NCI-H1105 treated with DMSO at 0.1 percent for 48 hours (cell line): ENCODE measurements at regions not wholly inside any gene's neighbourhood (a gene's known extent, or its start where the extent isn't known, plus 50 kb on each side); places are given as distances from the start of the nearest gene placed in this dataset.

Experiments used
- DNase-seq: peaks from one replicate; lab custom pipeline; 2025; lab: John Stamatoyannopoulos, UW

GRCh38 chr2:19100570-19100969, 257.9 kb downstream of the OSR1 start:
- no peak for DNase-seq

- DNase-seq, result no peak
Observed at GRCh38 chr2:19099181-19099580, 259.2 kb downstream of the OSR1 start.

DNA sequence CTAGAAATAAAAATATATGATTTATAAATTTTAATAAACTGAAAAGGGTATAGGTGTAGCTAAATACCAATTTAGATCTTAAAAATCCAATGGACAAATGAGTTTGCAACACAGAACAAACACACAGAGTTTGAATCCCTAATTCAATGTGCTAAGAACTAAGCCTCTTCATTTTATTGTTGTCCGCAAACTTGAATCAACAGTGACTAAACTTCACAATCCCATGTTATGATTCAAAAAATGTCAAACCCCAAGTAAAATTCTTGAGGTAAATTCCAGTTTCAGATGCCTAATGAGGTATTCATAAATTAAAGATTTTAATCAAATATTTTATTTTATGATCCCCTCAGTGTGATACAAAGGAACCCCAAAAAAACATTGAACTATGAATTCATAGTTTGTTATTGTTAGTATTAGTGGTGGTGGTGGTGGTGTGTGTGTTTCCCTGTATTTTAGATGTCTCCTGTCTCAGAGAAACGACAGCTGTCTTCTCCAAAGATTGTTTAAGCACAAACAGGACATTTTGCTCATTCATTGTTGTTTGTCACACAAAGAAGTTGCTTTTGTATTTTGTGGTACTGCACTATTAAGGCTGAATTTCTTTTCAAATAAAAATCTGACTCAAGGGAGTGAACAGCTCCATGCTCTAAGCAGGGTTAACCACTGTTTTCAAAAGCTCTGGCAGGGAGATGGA, 259.8 kb downstream of the OSR1 start:
- DNase-seq, result no peak

- DNase-seq, result peak; percentile 5
Observed at GRCh38 chr2:19089476-19089875, 268.9 kb downstream of the OSR1 start.

- no peak for DNase-seq
Observed at GRCh38 chr2:19086231-19086651, 272.2 kb downstream of the OSR1 start.

- DNase-seq, result no peak
Observed at GRCh38 chr2:19078709-19079108, 279.7 kb downstream of the OSR1 start.

GRCh38 chr2:19073522-19073921, 284.9 kb downstream of the OSR1 start:
- no peak for DNase-seq

- no peak for DNase-seq
Observed at GRCh38 chr2:19072161-19072560, 286.3 kb downstream of the OSR1 start.

- no peak for DNase-seq
Observed at GRCh38 chr2:19070886-19071285, 287.5 kb downstream of the OSR1 start.

GRCh38 chr2:19068206-19068605, 290.2 kb downstream of the OSR1 start:
- DNase-seq, result no peak

DNA sequence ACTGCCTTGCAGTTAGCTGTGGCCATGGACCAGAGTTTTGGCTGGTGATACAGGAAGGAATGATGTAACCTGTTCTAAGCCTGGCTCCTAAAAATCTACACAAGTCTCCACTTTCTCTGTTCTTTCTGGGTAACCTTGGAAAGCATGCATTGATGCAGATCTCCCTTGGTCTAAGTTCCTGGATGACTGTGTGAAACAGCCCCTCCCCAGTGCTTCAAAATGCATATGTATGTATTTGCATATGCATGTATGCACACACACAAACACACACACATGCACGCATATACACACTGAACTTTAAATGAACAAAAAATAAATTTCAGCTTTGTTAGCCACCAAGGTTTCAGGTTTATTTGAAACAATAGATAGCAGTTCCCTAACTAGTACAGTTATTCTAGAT, 296.1 kb downstream of the OSR1 start:
- no peak for DNase-seq

GRCh38 chr2:19059076-19059475, 299.3 kb downstream of the OSR1 start:
- DNase-seq, result no peak

DNA sequence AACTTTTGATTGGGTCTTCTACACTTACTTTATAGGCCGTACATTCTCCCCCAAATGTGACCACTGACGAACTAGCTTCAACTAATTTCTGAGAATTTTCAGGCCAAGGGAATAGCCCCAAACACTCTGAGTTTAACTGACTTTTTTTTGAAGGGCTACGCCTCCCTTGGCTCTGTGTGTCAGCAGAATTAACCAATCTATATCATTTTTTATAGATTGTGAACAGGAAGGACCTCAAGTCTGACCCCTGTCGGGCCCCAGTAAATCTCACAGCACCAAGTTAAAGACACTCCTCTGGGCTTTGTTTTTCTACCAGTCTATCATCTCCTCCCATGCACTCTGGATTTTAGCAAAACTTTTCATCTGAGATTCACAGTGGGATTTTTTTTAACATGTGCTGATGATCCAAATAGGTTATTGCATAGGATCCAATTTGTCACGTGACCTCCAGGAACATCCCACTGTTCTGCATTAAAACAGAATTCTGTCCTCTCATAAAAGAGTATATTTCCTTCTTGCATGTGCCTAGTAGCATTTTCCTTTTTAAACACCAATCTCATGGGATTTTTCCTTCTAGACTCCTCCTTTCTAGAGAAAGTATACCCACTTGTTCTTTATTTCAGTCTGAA, 307.1 kb downstream of the OSR1 start:
- no peak for DNase-seq

DNA sequence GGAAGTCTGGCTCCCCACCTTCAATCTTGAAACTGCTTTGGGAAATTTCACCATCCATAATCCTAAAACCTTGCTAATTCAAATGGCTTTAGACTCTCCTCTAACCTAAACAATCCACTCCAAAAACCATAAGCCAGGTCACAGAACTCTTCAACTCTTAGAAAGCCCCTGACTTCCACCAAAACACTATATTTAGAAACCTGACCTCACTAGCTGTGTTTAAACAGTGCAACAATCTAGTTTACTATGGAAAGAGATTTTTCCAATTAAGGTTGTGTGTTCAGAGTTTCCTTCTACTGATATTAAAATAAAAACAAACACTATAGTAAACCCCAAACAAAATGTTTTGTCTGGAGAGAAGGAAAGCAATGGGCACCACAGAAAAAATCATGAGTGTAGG, 308.1 kb downstream of the OSR1 start:
- no peak for DNase-seq

DNA sequence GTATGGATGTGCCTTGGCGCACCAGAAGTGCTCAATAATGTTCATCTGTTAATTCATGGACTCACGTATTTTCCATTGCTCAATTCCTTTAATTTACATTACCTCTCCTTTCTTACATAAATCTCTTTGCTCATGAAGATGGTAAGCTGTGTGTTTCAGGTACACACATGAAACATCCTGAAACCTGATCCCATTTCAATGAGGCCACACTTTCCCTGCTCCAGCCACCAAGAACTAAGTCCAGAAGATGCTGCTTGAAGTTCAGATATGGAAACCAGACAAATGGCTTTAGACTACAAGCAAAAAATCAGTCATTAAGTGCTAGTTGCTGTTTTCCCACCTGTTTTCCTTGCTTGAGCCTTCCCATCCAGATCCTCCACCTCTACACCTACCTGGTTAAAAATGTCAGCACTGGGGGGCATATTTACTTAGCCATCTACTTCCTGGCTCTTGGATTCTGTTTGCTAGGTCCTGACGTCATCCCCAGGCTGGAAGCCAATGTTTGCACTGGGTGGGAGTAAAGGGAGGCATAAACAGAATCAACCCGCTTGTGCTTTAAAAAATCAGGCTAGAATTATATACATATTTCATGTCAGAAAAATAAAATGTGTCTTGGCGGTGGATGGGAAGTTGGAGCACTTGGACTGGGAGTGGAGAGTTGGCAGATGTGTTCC, 309.7 kb downstream of the OSR1 start:
- DNase-seq, result peak; percentile 47

- DNase-seq, result no peak
Observed at GRCh38 chr2:19046986-19047780, 311.2 kb downstream of the OSR1 start.

- DNase-seq, result no peak
Observed at GRCh38 chr2:19045151-19045550, 313.3 kb downstream of the OSR1 start.

- no peak for DNase-seq
Observed at GRCh38 chr2:19043893-19044292, 314.5 kb downstream of the OSR1 start.

DNA sequence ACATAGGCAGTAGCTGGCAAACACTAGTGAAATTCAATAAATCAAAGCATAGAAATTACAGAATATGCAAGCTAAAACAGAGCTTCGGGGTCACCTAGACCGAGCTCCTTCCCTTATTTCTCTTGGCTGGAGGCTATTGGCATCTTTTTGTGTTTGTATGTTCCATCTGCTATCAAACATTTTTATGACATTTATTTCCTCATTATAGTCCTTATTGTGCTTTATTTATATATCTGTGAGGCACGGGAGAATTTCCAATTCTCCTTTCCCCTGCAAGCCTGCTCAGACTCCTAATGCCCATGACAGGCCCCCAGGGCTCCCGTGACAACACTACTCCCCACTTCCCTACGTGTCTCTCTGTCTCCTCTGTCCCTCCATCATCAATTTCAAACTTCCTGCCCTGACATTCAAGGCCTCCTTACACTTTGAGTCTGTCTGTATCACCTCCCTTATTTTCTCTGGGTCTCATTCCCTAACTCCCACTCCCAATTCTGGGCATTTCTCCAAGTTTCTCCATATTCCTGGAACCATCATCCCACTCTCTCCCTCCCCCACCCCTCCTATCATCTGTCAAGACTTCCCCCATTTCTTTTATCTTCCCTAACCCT, 316.9 kb downstream of the OSR1 start:
- DNase-seq, result no peak

DNA sequence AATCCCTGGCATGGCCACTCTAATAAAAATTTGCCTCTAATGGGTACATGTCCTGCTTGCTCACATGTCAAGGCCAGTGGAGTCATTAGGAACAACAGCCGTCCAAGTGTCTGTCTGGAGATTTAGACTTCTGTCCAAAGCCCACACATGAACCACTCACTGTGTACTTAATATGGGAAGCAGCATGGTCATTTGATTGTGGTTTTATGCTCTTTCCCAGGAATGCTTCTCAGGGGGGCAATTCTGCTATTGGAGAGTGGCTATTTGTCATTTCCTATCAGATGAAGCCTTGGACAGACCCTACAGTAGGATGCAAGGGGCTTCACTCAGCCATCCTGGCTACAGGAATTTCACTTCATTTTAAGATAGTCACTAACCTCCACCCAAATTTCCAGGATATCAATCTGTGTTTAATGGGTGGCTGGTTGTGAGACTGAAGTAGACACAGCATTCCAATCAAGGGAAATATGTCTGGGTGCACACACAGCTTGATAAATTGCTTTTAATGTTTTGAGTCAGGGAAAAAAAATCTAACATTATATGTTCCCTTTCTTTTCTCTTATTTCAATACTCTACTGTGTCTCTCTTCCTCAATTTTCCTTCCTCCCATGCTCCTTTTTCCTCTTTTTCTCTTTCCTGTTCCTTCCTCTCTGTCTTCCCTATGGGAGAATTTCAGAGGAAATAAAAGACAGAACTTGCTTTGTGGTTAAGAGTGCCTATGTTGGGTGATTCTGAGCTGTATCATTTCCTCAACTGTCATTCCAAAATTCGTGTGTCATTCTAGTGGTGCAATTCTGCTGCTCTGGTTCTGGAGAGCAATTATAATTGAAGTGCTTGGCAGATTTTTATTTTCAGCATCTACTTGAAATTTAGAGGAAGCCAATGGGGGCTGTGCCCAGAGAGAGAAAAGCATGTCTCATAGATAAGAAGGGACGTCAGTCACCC, 320.1 kb downstream of the OSR1 start:
- DNase-seq, result no peak

DNA sequence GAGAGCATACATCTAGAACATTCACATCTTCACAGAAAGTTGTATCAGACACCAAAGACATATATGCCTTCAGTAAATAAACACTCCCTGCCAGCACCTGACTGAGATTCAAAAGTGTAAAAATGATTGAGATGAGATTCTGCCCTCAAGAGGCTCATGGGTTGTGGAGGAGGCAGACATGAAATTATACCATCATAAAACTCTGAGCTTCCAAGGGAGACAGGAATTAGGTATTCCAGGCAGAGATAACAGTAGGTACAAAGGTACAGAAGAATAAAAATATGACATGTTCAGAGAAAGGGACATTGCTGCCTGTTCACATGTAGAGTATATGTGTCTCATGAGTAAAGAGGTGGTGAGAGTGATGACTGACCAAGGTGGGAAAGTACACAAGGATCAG, 322.3 kb downstream of the OSR1 start:
- DNase-seq, result no peak
